GM18519 (cell line): ENCODE measurements at regions not wholly inside any gene's neighbourhood (a gene's known extent, or its start where the extent isn't known, plus 50 kb on each side); places are given as distances from the start of the nearest gene placed in this dataset.

Source experiments
- ATAC-seq: cut with Tn5 transposase; IDR thresholded peaks from one replicate; pipeline ENCODE4 v1.9.1; 2021; ENCODE audit warnings: mild to moderate bottlenecking, moderate library complexity; ENCODE audit not compliant: unreplicated experiment, low FRiP score

DNA sequence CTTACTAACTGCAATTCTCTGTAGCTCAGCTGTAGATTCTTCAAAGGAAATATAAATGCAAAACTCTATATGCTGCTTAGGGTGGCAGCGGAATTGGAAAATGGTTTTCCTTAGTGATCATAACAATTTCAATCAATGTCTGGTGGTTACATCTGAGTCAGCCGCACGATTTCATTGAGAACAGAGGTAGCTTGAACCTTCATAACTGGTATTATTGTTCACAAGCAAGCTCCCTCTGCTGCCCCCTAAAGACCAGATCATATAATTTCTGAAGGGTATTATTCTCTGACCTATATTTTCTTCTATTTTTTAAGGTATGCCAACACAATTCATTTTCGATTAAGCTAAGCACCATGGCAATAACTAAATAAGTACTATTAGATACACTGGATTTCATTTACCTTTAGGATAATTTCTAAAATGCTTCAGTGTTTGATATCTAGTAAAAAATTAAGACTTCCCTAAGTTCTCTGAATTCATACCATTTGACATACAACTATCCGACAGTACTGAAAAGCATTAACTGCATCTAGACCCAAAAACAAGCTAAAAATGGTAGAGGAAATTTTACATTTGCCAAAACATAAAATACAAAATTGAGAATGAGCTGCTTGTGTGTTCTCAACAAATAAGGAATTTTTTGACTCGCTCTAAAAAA, 181.1 kb upstream of the SPEF2 start:
- ATAC-seq: no peak

GRCh38 chr5:35430381-35431162, 187.1 kb upstream of the SPEF2 start:
- ATAC-seq: no peak

GRCh38 chr5:35420200-35420599, 189.9 kb upstream of the PRLR start:
- no peak for ATAC-seq

DNA sequence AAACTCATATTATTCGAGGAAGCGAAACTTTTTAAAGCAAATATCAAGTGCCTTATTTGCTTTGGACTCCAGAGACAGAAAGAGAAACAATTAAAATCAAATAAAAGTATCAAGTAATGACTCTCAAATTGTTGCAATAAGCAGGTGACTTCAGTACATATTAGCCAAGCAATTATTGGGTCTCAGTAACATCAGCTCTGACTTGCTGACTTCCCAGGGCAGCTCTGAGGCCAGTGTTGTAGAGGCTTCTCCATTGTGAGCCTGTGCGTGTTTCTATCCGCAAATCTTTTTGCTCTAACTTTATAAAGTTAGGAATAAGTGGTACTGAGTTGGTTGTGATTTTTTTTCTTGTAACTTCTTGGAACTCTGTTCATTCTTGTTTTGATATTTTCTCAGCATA, 186.8 kb upstream of the PRLR start:
- no peak for ATAC-seq

GRCh38 chr5:35416217-35416988, 186.1 kb upstream of the PRLR start:
- ATAC-seq: no peak

DNA sequence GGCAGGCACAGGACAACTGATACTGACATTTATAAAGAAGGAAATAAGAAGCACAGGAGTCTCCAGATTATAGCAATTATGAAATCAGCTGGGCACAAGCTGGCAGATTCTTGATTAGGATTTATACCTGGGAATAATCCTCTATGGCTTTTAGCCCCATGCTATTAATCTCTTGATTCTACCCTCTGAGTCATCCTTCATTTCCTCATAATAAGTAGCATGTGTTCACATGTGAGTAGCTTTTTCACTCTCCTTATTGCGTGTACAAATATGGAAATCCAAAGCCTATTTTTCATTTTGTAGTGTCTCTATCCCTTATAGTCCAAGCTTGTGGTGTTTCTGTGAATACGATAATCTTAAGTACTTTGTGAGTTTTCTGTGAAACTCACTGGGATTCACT, 185.0 kb upstream of the PRLR start:
- no peak for ATAC-seq

GRCh38 chr5:35409361-35409760, 179.1 kb upstream of the PRLR start:
- no peak for ATAC-seq

DNA sequence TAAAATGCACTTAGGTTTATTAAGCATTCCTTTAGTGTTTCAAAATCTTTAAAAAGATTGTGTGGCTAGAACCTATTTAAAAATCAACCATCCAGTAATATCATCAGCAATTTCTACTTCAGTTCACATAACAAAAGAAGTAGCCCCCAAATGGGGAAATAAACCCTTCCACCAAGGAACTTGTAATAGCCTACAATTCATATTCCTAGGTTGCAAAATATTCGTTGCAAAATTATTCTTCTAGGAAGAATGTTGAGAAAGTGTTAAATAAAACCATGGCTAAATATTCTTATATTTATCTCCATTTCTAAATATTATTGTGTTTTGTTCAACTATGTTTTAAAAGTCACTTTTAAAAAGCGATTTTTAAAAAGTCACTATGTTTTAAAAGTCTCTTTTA, 177.9 kb upstream of the PRLR start:
- no peak for ATAC-seq

DNA sequence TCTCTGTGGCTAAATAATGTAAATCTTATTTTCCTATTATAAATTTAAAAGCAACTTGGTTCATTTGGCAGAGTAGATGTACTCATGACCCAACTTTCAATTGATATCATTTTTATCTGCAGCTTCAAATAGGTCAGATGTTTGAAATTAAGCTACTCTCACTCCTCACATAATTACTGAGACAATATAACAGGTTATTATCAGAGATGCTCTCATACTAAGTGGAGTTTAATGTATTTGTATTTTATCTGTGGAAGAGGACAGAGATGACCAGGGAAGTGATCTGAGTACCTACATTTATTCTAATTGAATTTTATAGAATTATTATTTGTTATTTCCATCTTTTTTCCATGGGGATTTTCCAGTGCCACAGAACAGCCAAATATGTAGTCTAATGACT, 177.4 kb upstream of the PRLR start:
- no peak for ATAC-seq

DNA sequence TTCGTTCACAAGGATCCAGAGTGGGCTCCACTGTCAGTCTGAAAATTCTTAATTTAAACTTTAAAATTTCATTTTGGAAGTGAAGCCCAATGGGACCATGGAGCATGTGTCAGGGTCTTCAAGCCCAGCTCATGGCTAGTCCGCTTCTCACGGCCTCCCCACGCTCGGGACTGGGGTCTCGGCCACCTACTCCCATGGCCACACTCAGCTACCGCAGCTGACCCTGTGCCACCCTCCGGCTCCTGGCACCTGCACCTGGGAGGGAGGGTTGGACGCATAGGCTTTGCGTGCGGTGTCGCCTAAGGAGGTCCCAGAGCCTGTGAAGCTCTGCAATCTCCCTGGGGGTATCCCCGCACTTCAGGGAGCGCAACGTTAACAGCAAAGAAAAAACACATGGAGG, 175.7 kb upstream of the PRLR start:
- no peak for ATAC-seq

- no peak for ATAC-seq
These were observed 174.4 kb upstream of the PRLR start for GRCh38 chr5:35404701-35405100.

- ATAC-seq: no peak
These were observed 163.6 kb upstream of the PRLR start for GRCh38 chr5:35393901-35394300.

- no peak for ATAC-seq
These were observed 154.4 kb upstream of the PRLR start for GRCh38 chr5:35384658-35385057.

- no peak for ATAC-seq
These were observed 152.8 kb upstream of the PRLR start for GRCh38 chr5:35383041-35383440.

DNA sequence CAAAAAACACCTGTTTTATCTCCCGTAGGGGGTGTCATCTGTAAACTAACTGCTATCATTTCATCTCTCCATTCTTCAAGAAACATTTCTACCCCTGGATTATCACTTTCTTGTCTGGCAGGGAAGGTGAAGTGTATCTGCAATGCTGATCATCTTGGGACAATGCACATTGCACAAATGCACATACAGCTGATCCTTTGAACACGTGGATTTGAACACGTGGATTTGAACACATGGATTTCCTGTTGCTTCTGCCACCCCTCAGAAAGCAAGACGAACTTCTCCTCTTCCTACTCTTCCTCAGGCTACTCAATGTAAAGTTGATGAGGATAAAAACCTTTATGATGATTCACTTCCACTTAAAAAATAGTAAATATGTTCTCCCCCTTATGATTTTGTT, 147.4 kb upstream of the PRLR start:
- no peak for ATAC-seq

DNA sequence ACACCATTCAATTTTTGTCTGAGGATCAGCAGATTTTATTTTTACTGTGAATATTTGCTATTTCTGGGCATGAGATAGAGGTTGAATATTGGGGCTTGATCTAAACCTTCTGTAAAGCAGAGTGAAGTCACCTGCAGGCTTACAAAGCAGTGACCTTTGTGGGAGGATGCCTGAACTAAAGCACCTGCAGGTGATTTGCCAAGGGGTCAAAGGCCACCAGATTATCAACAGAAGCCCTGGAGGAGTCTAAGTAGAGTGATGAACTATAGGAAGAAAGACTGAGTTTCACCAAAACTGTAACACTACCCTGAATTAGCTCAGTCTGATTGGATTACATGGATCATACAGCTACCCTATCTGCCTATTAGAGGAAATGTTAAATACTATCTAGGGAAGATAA, 144.3 kb upstream of the PRLR start:
- ATAC-seq: no peak

DNA sequence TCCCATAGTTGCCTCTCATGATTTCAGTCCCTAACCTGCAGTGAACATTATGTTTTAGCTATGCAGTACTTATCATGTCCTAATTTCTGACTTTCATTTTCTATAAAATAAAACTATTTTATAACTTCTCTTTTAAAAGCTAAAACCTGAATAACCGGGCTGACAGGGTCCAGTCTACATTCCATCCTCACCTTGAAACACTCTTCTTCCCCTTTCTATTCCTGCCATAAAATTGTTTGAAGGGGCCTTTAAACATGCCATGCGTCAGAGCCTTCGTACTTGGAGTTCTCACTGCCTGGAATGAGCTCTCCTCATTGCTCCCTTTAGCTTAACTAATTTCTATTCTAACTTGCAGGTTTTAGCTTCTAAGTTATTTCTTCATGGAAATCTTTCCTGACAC, 143.0 kb upstream of the PRLR start:
- no peak for ATAC-seq

DNA sequence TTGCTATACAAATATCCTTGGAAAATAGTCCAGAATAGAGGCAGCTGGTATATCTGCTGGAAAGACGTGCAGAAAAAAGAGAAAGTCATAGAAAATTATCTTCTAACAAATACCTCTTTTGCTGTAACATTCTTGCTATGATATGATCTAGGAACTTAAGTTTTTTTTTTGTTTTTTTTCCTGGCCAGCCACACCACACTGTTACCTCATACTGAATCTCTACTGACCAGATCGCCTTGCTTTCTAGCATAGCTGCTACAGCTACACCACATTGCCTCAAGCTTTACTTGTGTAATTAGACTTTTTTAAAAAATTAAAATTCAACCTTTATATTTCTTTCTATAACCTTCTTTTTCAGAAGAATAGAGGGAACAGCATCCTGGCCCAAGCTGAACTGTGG, 142.2 kb upstream of the PRLR start:
- ATAC-seq: no peak

GRCh38 chr5:35371951-35372426, 141.7 kb upstream of the PRLR start:
- no peak for ATAC-seq

DNA sequence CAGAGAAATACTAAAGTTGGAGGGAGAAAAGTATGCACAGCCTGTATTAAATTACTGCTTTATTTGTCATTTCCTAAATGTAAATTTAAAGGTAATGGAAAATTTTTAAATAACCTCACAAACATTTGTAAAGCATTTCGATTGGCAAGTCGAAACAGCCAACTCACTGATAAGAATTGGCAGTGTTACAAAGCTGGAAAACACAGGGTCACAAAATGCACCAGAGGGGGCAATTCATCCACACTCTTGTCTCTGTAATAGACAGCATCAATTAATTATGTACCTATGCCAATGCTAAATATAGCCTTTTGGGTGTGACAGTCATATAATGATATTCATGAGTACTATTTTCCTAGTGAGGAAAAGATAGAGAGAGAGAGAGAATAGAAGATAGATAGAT, 140.6 kb upstream of the PRLR start:
- no peak for ATAC-seq

DNA sequence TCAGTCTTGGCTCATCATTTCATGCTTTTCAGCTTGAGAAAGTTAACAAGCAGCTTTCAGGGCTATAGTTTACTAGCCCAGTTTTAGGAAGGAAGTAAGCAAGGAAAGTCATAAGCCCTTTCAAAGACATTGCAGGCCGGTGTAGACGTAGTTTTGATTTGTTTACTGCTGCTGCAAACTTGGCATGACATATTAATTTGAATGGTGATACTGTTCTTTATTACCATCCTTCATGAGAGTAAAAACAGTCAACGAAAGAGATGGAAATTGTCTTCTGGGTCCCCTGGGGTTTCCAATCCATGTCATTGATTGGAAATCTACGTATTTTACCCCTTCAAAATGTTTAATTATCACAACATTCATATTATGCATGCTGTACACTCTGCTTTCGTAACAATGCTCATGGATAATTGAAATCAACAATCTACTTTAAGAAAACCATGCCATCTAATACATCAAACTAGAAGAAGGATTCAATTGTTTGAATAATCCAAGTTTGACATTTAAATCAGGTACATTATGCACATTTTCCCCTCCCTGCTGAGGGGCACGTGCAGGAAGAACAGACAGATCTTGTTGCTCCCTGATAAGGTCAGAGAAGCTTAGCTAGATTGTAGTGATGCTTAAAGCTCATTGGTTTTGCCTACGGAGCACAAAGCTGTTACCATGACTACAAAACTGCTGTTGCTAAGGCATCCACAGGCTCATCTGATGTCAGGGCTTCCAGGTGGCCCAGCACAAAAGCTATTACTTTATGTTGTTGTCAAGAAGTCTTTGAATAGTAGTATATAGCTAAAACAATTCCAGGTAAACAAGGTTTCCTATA, 139.9 kb upstream of the PRLR start:
- ATAC-seq: no peak
